ENCODE measurements at regions not wholly inside any gene's neighbourhood (a gene's known extent, or its start where the extent isn't known, plus 50 kb on each side); places are given as distances from the start of the nearest gene placed in this dataset.

- H2BK15ac ChIP-seq (ENCODE audit: low read length) = no peak overlapping the region
- no peak overlapping the region for H2BK120ac ChIP-seq (replicated peaks; ENCODE audit: low read depth, low read length)
- no peaks in the 10 kb centered on the region for H3K79me2 ChIP-seq (ENCODE audit: control insufficient read depth in 1 of 2, insufficient read depth in 2 of 2, low read length in 2 of 2)
- H3K4me3 ChIP-seq (ENCODE audit: extremely low read depth in 1 of 4, insufficient read depth in 2 of 4, low read depth in 3 of 4, low read length in 4 of 4) = no peak overlapping the region
- H4K8ac ChIP-seq (ENCODE audit: extremely low read depth, insufficient read depth, low read length) = no peak overlapping the region
- no peak overlapping the region for H3K4ac ChIP-seq (replicated peaks; ENCODE audit: insufficient read length, low read depth, low read length)
- H2BK5ac ChIP-seq (ENCODE audit: low read depth, low read length) = no peak overlapping the region
- no peaks in the 10 kb centered on the region for H3K79me1 ChIP-seq (ENCODE audit: low read depth, low read length)
- H2AK5ac ChIP-seq (ENCODE audit: low read depth, low read length) = no peak overlapping the region
- POLR2A ChIA-PET (ENCODE audit: partially characterized antibody) = interaction anchor here (0.9 to 4.1 kb wide), 2 partner anchors 9 to 14 kb away, joined by 3 to 15 read pairs; no protein-coding TSS in a partner anchor
- no peaks in the 10 kb centered on the region for H3K27me3 ChIP-seq (replicated peaks in 1 of 4; ENCODE audit: control insufficient read depth in 3 of 4, extremely low read depth in 1 of 4, insufficient read depth in 3 of 4, low read length in 3 of 4)
- H4K5ac ChIP-seq (ENCODE audit: insufficient read length, low read depth, low read length) = no peak overlapping the region
- DNase-seq (ENCODE audit: low read depth in 1 of 2, low spot score in 2 of 2) (no peak), FAIRE-seq (no peak)
- no peak overlapping the region for H2AFZ ChIP-seq (ENCODE audit: low read length)
- 90% methylated on average over 2 of the region's 2 CpGs; no CpG with 5 or more reads in 1 of the 2 experiments for WGBS, 2 experiments (ENCODE audit: extremely low coverage in 1 of 2, insufficient coverage in 1 of 2, insufficient read length in 1 of 2, insufficient replicate concordance in 2 of 2, low coverage in 1 of 2, low lambda C conversion rate in 2 of 2, missing lambda C conversion rate in 1 of 2)
- H4K91ac ChIP-seq (replicated peaks; ENCODE audit: insufficient read length, low read length) = no peak overlapping the region
- no peak overlapping the region for H2BK12ac ChIP-seq (ENCODE audit: low read depth, low read length)
- no peaks in the 10 kb centered on the region for H4K20me1 ChIP-seq (replicated peaks in 1 of 2; ENCODE audit: control insufficient read depth in 1 of 2, insufficient read depth in 2 of 2, low read length in 2 of 2)
- no peaks in the 10 kb centered on the region for H3K23me2 ChIP-seq (ENCODE audit: low read depth, low read length)
- H3K4me2 ChIP-seq (ENCODE audit: insufficient read depth in 1 of 2, low read depth in 2 of 2, low read length in 2 of 2) = no peak overlapping the region
- H3K9me3 ChIP-seq (ENCODE audit: insufficient read depth in 2 of 2, low read depth in 1 of 2, low read length in 1 of 2) = no peaks in the 10 kb centered on the region
- CTCF ChIA-PET (ENCODE audit: partially characterized antibody) = no interaction called here
- no peak overlapping the region for H3K9ac ChIP-seq (replicated peaks in 1 of 4; ENCODE audit: extremely low read depth in 1 of 4, low read depth in 3 of 4, low read length in 3 of 4)
- TF ChIP-seq POLR2AphosphoS5 (IDR thresholded peaks at IDR 0.05; ENCODE audit: low read depth, low read length) = no peak
- no peak for TF ChIP-seq GTF2F1 (IDR thresholded peaks at IDR 0.05; ENCODE audit: borderline replicate concordance, low read depth, low read length)
- no peak for TF ChIP-seq POLR2A (IDR thresholded peaks at IDR 0.05; ENCODE audit: control extremely low read depth in 1 of 2, low read depth in 2 of 2, low read length in 2 of 2)
- TF ChIP-seq CHD1 (IDR thresholded peaks at IDR 0.05; ENCODE audit: low read depth, low read length) = no peak
- TF ChIP-seq NRF1 (IDR thresholded peaks at IDR 0.05; ENCODE audit: low read depth, low read length) = no peak
- TF ChIP-seq SRF (IDR thresholded peaks at IDR 0.05; ENCODE audit: low read depth, low read length) = no peak
- TF ChIP-seq NANOG (IDR thresholded peaks at IDR 0.05; ENCODE audit: insufficient read depth, low read depth, low read length, poor library complexity, severe bottlenecking) = no peak
- no peak for TF ChIP-seq TEAD4 (IDR thresholded peaks at IDR 0.05; ENCODE audit: low read depth, low read length)
- no peak for TF ChIP-seq JUN (IDR thresholded peaks at IDR 0.05; ENCODE audit: low read depth, low read length)
- TF ChIP-seq RXRA (IDR thresholded peaks at IDR 0.05; ENCODE audit: insufficient read depth, low read depth, low read length) = no peak
- no peak for TF ChIP-seq SIX5 (IDR thresholded peaks at IDR 0.05; ENCODE audit: low read depth, low read length)
- no peak for TF ChIP-seq BACH1 (IDR thresholded peaks at IDR 0.05; ENCODE audit: low read length)
- TF ChIP-seq E2F6 (IDR thresholded peaks at IDR 0.05) = no peak
- peaks cover 0 to 6% (median 2%) of the 10 kb centered on the region in 4 experiments; a peak in 3 of 7 replicates for H3K4me1 ChIP-seq (replicated peaks in 1 of 4; ENCODE audit: control insufficient read depth in 3 of 4, insufficient read depth in 4 of 4, low read length in 3 of 4)
- no peak overlapping the region for H3K18ac ChIP-seq (ENCODE audit: extremely low read depth, low read length)
- no peak overlapping the region for H3K23ac ChIP-seq (ENCODE audit: insufficient read length)
- no peak overlapping the region for H3K27ac ChIP-seq (ENCODE audit: low read depth, low read length)
- H3K56ac ChIP-seq (replicated peaks; ENCODE audit: insufficient read length, low read depth, low read length) = no peak overlapping the region
- H3K36me3 ChIP-seq (ENCODE audit: control insufficient read depth in 2 of 4, insufficient read depth in 4 of 4, low read length in 3 of 4) = no peaks in the 10 kb centered on the region
- no peak overlapping the region for H3K14ac ChIP-seq (ENCODE audit: insufficient read length)
- no peak overlapping the region for H2BK20ac ChIP-seq (ENCODE audit: low read length)
Observed at GRCh38 chr1:168403140-168403539, 122.5 kb downstream of the TBX19 start.

Measured in H1 (cell line).